ENCODE measurements at regions not wholly inside any gene's neighbourhood (a gene's known extent, or its start where the extent isn't known, plus 50 kb on each side); places are given as distances from the start of the nearest gene placed in this dataset.

- Histone ChIP-seq H3K9me3 (ENCODE audit: control insufficient read depth, low read depth, low read length) (no peaks in the 10 kb centered on the region), H3K9ac (ENCODE audit: low read length) (no peak overlapping the region), H3K36me3 (ENCODE audit: control insufficient read depth, low read depth, low read length) (no peaks in the 10 kb centered on the region), H3K27me3 (ENCODE audit: control insufficient read depth, insufficient read depth, low read length) (no peaks in the 10 kb centered on the region), H3K4me1 (ENCODE audit: control insufficient read depth, low read depth, low read length) (no peaks in the 10 kb centered on the region), H3K4me3 (ENCODE audit: low read length) (no peak overlapping the region), H3K27ac (ENCODE audit: low read length) (no peak overlapping the region)
Observed at GRCh38 chr7:35530124-35531109, 164.5 kb downstream of the HERPUD2 start.

DNA sequence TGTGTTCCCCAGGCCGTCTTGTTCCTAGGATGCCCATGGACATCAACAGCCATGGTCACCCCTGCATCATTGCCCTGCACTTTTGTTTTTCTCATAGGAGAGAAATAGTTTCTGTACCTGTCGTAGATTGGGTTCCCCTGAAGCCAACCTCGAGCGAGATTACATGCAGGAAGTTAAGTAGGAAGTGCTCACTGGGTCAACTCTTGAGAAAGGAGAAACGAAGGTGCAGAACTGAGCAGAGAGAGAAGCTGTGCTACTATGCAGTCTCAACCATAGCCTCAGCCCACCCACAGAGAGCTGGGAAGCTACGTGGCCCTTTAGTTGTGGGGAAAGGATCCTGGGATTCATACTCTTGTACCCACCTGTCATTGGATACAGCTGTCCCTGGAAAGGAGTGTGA lies 165.2 kb downstream of the HERPUD2 start:
- Histone ChIP-seq H3K36me3 (ENCODE audit: control insufficient read depth, low read depth, low read length) (no peaks in the 10 kb centered on the region), H3K9ac (ENCODE audit: low read length) (no peak overlapping the region), H3K27me3 (ENCODE audit: control insufficient read depth, insufficient read depth, low read length) (no peaks in the 10 kb centered on the region), H3K4me3 (ENCODE audit: low read length) (no peak overlapping the region), H3K27ac (ENCODE audit: low read length) (no peak overlapping the region), H3K4me1 (ENCODE audit: control insufficient read depth, low read depth, low read length) (no peaks in the 10 kb centered on the region), H3K9me3 (ENCODE audit: control insufficient read depth, low read depth, low read length) (no peaks in the 10 kb centered on the region)

DNA sequence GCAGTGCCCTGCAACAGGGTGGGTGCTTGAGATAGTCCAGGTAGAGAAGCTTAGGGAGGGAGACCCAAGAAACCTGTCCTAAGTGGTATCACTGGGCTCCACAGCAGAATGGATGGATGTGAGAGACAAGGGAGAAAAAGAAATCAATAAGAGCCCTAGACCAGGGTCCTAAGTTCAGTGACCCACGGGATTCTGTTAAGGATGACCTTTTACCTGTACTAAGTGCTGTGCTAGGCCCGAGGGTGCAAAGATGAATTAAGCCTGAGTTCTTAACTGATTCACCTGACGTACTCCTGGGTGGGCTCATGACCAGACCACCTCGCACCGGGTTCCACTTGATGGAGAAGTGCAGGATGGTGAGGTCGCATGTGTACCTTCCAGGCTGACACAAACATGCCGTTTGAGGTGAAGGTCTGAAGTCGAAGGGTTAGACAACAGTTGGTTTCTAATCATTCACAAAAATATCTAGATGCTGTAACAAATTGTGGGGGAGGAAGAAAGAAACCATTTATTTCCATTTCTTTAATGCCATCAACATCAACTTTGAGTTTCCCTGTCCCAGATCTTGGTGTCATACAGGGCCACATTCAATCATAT lies 166.5 kb downstream of the HERPUD2 start:
- Histone ChIP-seq H3K4me1 (ENCODE audit: control insufficient read depth, low read depth, low read length) (no peaks in the 10 kb centered on the region), H3K27me3 (ENCODE audit: control insufficient read depth, insufficient read depth, low read length) (no peaks in the 10 kb centered on the region), H3K27ac (ENCODE audit: low read length) (no peak overlapping the region), H3K9me3 (ENCODE audit: control insufficient read depth, low read depth, low read length) (no peaks in the 10 kb centered on the region), H3K36me3 (ENCODE audit: control insufficient read depth, low read depth, low read length) (no peaks in the 10 kb centered on the region), H3K9ac (ENCODE audit: low read length) (no peak overlapping the region), H3K4me3 (ENCODE audit: low read length) (no peak overlapping the region)

- no peaks in the 10 kb centered on the region for H3K4me1 ChIP-seq (ENCODE audit: control insufficient read depth, low read depth, low read length)
- H3K9ac ChIP-seq (ENCODE audit: low read length): no peak overlapping the region
- no peaks in the 10 kb centered on the region for H3K27me3 ChIP-seq (ENCODE audit: control insufficient read depth, insufficient read depth, low read length)
Observed at GRCh38 chr7:35526645-35527044, 168.3 kb downstream of the HERPUD2 start.

GRCh38 chr7:35524112-35524804 lies 170.7 kb downstream of the HERPUD2 start:
- no peaks in the 10 kb centered on the region for H3K9me3 ChIP-seq (ENCODE audit: control insufficient read depth, low read depth, low read length)
- no peaks in the 10 kb centered on the region for H3K4me1 ChIP-seq (ENCODE audit: control insufficient read depth, low read depth, low read length)
- H3K9ac ChIP-seq (ENCODE audit: low read length): no peak overlapping the region
- H3K4me3 ChIP-seq (ENCODE audit: low read length): no peak overlapping the region
- no peaks in the 10 kb centered on the region for H3K36me3 ChIP-seq (ENCODE audit: control insufficient read depth, low read depth, low read length)
- H3K27me3 ChIP-seq (ENCODE audit: control insufficient read depth, insufficient read depth, low read length): no peaks in the 10 kb centered on the region
- H3K27ac ChIP-seq (ENCODE audit: low read length): no peak overlapping the region

More at GRCh38 chr7:35526645-35527044, 168.3 kb downstream of the HERPUD2 start:
- Histone ChIP-seq H3K4me3 (ENCODE audit: low read length) (no peak overlapping the region), H3K9me3 (ENCODE audit: control insufficient read depth, low read depth, low read length) (no peaks in the 10 kb centered on the region), H3K27ac (ENCODE audit: low read length) (no peak overlapping the region), H3K36me3 (ENCODE audit: control insufficient read depth, low read depth, low read length) (no peaks in the 10 kb centered on the region)

GRCh38 chr7:35523292-35523691 lies 171.6 kb downstream of the HERPUD2 start:
- Histone ChIP-seq H3K9ac (ENCODE audit: low read length) (no peak overlapping the region), H3K4me3 (ENCODE audit: low read length) (no peak overlapping the region), H3K27me3 (ENCODE audit: control insufficient read depth, insufficient read depth, low read length) (no peaks in the 10 kb centered on the region), H3K36me3 (ENCODE audit: control insufficient read depth, low read depth, low read length) (no peaks in the 10 kb centered on the region), H3K9me3 (ENCODE audit: control insufficient read depth, low read depth, low read length) (no peaks in the 10 kb centered on the region), H3K27ac (ENCODE audit: low read length) (no peak overlapping the region), H3K4me1 (ENCODE audit: control insufficient read depth, low read depth, low read length) (no peaks in the 10 kb centered on the region)

- H3K4me1 ChIP-seq (ENCODE audit: control insufficient read depth, low read depth, low read length): no peaks in the 10 kb centered on the region
- no peaks in the 10 kb centered on the region for H3K9me3 ChIP-seq (ENCODE audit: control insufficient read depth, low read depth, low read length)
- no peaks in the 10 kb centered on the region for H3K36me3 ChIP-seq (ENCODE audit: control insufficient read depth, low read depth, low read length)
- no peak overlapping the region for H3K4me3 ChIP-seq (ENCODE audit: low read length)
- no peak overlapping the region for H3K27ac ChIP-seq (ENCODE audit: low read length)
- H3K9ac ChIP-seq (ENCODE audit: low read length): no peak overlapping the region
- no peaks in the 10 kb centered on the region for H3K27me3 ChIP-seq (ENCODE audit: control insufficient read depth, insufficient read depth, low read length)
Observed at GRCh38 chr7:35522697-35523096, 172.2 kb downstream of the HERPUD2 start.

GRCh38 chr7:35521941-35522340 lies 173.0 kb downstream of the HERPUD2 start:
- no peaks in the 10 kb centered on the region for H3K36me3 ChIP-seq (ENCODE audit: control insufficient read depth, low read depth, low read length)
- no peak overlapping the region for H3K27ac ChIP-seq (ENCODE audit: low read length)
- H3K4me1 ChIP-seq (ENCODE audit: control insufficient read depth, low read depth, low read length): no peaks in the 10 kb centered on the region
- H3K9me3 ChIP-seq (ENCODE audit: control insufficient read depth, low read depth, low read length): no peaks in the 10 kb centered on the region
- H3K9ac ChIP-seq (ENCODE audit: low read length): no peak overlapping the region
- no peaks in the 10 kb centered on the region for H3K27me3 ChIP-seq (ENCODE audit: control insufficient read depth, insufficient read depth, low read length)
- no peak overlapping the region for H3K4me3 ChIP-seq (ENCODE audit: low read length)

DNA sequence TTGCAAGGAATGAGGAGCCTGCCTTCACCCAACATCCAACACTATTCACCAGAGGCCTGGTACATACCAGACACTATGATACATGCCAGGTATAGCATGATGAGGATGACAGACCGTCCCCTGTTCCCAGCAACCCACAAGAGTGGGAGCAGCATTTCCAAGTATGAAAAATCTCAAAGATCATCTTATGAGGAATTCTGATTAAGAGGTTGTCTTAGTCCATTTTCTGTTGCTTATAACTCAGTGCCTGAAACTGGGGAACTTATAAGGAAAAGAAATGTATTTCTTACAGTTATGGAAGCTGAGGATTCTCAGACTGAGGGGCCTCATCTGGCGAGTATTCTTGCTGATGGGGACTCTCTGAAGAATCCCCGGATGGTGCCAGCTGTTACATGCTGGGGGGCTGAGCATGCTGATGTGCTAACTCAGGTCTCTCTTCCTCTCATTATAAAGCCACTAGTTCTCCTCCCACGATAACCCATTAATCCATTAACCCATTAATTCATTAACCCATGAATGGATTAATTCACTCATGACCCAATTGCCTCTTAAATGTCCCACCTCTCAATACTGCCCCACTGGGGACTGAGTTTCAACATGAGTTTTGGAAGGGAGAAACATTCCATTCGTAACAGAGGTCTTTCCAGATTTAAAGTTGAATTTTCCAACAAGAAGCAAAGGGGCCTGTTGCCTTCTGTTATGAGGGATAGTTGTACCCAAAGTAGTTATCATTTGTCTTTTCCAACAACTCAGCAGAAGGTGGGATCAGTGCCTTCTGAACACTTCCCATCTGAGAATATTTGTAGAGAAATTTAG lies 173.9 kb downstream of the HERPUD2 start:
- H3K4me1 ChIP-seq (ENCODE audit: control insufficient read depth, low read depth, low read length): no peaks in the 10 kb centered on the region
- H3K4me3 ChIP-seq (ENCODE audit: low read length): no peak overlapping the region
- no peak overlapping the region for H3K9ac ChIP-seq (ENCODE audit: low read length)
- H3K9me3 ChIP-seq (ENCODE audit: control insufficient read depth, low read depth, low read length): no peaks in the 10 kb centered on the region
- H3K36me3 ChIP-seq (ENCODE audit: control insufficient read depth, low read depth, low read length): no peaks in the 10 kb centered on the region
- no peak overlapping the region for H3K27ac ChIP-seq (ENCODE audit: low read length)
- no peaks in the 10 kb centered on the region for H3K27me3 ChIP-seq (ENCODE audit: control insufficient read depth, insufficient read depth, low read length)

GRCh38 chr7:35519971-35520809 lies 174.7 kb downstream of the HERPUD2 start:
- H3K27ac ChIP-seq (ENCODE audit: low read length): no peak overlapping the region
- no peaks in the 10 kb centered on the region for H3K27me3 ChIP-seq (ENCODE audit: control insufficient read depth, insufficient read depth, low read length)
- H3K4me1 ChIP-seq (ENCODE audit: control insufficient read depth, low read depth, low read length): no peaks in the 10 kb centered on the region
- H3K36me3 ChIP-seq (ENCODE audit: control insufficient read depth, low read depth, low read length): no peaks in the 10 kb centered on the region
- no peak overlapping the region for H3K9ac ChIP-seq (ENCODE audit: low read length)
- no peak overlapping the region for H3K4me3 ChIP-seq (ENCODE audit: low read length)
- no peaks in the 10 kb centered on the region for H3K9me3 ChIP-seq (ENCODE audit: control insufficient read depth, low read depth, low read length)
